IPS-NIHi7 (cell line): ENCODE measurements at regions not wholly inside any gene's neighbourhood (a gene's known extent, or its start where the extent isn't known, plus 50 kb on each side); places are given as distances from the start of the nearest gene placed in this dataset.
"Not testable (repeated sequence)": the region's sequence is repeated elsewhere in the genome, so short reads cannot be mapped to it uniquely, and the experiment has no call there.

ENCODE experiments used
- DNase-seq: peaks from one replicate; pipeline ENCODE4 v3.0.0; 2012; ENCODE audit warnings: mixed read lengths; ENCODE audit errors: extremely low spot score

DNA sequence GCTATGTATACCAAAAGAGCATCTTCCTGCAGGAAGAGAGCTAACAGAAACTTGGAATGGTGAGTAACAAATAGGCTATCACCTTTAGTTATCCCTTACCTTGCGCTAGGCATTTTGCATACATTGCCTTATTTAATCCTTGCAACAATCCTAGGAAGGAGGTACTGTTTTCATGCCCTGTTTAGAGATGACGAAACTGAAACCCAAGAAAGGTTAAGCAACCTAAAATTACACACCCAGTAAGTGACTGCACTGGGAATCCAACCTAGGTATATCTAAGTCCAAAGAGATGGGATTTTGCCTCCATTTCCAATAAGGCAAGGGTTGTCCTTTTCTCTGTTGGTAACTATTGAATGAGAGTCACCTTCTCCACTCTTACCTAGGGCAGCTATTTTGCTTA, 144.5 kb downstream of the TM2D1 start:
- no peak for DNase-seq

DNA sequence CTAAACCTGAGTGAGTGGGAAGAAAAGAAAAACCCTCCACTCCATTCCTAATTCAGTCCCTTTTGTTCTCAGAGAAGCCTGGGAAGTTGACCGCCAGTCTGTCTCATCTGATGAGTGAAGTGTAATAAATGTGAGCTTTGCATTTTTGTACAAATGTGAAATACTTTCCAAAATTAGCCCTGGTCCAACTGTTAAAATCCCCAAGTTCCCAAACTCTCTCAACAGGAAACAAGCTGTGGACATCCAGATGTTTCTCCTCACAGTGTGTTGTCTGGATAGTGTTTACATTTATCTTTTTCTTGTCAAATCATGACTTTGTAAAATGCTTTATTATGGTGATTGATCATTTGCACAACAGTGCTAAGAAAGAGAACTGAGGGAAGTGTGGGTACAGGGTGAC, 145.1 kb downstream of the TM2D1 start:
- DNase-seq, result no peak

DNA sequence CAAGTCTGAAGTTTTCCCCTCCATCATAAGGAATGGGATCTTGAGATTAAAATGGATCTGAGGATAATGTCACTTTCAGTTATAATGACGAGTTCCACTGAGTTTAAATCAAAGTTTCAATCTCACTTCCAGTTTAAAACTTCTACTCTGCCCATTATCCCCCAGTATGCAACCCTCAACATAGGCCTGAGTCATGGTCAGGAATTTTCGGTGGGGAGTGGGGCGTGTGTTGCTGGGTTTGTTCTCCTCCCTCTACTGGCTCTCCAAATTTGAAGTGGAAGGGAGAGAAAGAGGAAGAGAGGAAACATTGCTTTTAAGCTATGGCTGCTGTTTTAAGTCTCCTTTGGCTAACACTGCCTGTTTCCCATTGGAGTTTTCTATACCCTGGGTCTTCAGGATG, 152.9 kb downstream of the TM2D1 start:
- DNase-seq, result no peak

DNA sequence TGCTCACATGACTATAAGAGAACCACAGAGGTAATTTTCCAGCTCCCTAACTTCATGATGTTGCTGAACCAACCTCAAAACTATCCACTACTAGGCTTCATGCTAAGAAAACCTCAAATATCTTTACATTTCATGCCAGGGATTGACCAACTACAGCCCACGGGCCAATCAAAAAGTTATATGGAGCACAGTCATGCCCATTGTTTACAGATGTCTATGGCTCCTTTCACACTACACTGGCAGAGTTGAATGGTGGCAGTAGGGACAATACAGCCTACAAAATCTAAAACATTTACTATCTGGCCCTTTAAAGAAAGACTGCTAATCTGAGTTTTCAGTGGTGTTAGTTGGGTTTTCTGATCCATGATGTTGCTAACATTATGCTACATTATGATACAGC, 154.8 kb downstream of the TM2D1 start:
- DNase-seq, result no peak

GRCh38 chr1:61569303-61569621, 155.7 kb downstream of the TM2D1 start:
- no peak for DNase-seq

DNA sequence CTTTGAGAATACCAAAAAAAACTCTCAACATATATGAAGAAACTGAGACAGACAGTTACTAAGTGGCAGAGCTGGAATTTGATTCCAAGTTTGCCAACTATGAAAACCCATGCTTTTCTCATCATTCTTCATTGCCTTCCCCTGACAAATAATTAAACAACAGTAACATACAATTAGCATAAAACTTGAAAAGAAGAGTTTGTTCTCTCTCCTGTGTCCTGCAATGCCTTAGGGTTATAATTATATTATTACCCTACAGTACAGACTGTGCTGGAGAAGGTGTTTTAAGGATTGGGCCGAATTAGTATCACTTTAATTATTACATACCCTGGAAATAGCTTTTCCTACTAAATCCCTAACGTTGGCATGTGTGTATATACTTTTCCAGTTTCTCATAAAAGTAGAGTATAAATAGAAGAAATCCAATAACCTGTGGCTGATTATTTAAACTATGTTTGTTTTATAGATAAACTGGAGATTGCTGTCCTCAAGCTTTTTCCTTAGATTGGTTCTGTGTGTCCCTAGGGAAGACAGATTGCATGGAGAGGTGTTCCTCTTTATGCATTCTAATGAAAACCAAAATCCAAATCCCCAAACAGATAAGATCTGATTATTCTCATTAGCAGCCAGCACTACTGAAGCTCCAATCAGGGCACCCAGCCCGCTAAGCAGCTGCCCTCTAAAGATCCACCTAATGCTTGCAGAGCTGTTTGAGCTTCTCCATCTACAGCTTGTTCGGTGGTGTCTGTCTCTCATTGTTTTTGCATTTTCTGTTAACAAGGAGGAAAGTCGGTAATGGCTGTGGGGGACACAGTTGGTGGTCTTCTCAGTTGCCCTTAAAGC, 156.3 kb downstream of the TM2D1 start:
- DNase-seq, result no peak

DNA sequence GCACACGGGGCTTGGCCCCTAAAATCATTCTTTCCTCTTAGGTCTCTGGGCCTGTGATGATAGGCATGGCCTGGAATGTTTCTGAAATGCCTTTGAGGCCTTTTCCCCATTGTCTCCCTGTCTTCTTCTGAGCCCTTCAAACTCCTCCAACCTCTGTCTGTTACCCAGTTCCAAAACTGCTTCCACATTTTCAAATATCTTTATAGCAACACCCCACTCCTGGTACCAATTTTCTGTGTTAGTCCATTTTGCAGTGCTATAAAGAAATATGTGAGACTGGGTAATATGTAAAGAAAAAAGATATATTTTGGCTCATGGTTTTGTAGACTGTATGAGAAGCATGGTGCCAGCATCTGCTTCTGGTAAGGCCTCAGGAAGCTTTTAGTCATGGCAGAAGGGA, 158.8 kb downstream of the TM2D1 start:
- DNase-seq, result no peak

- no peak for DNase-seq
Observed at GRCh38 chr1:61563611-61564010, 161.3 kb downstream of the TM2D1 start.

- no peak for DNase-seq
Observed at GRCh38 chr1:61561666-61562065, 163.3 kb downstream of the TM2D1 start.

DNA sequence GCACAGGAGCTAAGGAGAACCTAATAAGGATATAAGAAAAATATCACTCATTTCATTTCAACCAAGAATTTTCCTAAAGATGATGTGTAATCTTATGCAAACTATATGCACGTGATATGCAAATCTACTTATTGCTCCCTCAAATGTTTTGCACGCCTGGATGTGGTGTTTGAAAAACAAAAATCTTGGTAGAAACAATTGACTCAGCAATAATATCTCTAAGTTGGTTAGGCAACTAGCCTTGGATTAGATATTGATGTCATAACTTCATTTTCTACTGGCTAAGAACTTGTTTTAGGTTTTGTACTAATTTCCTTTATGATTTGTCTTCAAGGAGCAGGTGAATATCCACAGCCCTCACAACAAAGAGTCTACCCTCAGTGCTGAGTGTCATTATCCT, 164.6 kb downstream of the TM2D1 start:
- DNase-seq, result no peak

DNA sequence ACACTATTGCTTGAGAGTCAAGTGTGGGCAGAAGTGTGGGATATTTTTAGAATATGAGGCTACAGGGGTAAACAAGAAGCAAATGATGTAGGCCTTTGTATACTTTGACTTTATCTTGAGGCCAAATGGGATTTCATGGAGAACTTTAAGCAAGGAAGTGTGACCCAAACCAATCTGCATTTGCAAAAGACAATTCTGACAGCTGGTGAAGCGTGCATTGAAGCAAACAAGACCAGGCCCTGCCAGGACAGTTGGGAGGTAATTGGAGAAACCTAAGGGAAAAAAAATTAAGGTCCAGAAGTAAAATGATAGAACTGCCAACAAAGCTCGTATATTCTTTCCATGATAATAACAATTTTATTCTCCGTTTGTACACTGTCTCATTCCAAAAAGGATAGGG, 168.3 kb downstream of the TM2D1 start:
- no peak for DNase-seq

DNA sequence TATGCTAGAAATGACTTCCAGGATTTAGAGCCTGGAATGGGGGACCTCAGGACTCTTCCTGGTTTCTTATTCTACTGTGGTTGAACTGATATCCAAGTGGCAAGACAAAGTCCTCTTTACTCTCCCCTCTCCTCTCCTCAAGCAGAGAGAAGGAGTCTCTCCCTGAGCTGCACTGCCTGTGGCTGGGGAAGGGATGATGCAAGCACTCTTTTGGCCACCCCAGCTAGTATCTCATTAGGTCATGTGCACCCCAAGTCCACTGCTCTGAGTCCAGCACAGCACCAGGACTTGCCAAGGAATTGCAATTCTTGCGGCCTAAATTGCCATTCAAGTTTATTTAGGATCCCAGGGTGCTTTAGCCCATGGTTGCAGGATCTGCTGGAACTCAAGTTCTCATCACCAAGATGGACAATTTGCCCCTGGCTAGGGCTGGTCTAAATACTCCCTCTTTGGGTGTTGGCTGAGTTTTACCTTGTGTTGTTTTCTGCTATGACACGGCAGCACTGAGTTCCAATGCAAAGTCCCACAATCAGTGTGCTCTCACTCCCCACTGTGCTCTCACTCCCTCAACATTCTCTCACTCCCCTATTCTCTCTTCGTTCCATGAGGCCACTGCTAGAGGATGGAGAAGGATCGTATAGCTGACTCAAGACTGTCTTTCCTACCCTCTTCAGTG, 172.2 kb downstream of the TM2D1 start:
- no peak for DNase-seq

GRCh38 chr1:61547302-61547701, 177.6 kb downstream of the TM2D1 start:
- peak; percentile 16 for DNase-seq

GRCh38 chr1:61544870-61545269, 180.1 kb downstream of the TM2D1 start:
- DNase-seq, result not testable (repeated sequence)

DNA sequence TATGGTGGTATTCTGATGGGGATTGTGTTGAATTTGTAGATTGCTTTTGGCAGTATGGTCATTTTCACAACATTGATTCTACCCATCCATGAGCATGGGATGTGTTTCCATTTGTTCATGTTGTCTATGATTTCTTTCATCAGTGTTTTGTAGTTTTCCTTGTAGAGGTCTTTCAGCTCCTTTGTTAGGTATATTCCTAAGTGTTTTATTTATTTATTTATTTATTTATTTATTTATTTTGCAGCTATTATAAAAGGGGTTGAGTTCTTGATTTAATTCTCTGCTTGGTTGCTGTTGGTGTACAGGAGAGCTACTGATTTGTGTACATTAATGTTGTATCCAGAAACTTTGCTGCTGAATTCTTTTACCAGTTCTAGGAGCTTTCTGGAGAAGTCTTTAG, 181.4 kb downstream of the TM2D1 start:
- not testable (repeated sequence) for DNase-seq

- no peak for DNase-seq
Observed at GRCh38 chr1:61539720-61540462, 185.1 kb downstream of the TM2D1 start.

DNA sequence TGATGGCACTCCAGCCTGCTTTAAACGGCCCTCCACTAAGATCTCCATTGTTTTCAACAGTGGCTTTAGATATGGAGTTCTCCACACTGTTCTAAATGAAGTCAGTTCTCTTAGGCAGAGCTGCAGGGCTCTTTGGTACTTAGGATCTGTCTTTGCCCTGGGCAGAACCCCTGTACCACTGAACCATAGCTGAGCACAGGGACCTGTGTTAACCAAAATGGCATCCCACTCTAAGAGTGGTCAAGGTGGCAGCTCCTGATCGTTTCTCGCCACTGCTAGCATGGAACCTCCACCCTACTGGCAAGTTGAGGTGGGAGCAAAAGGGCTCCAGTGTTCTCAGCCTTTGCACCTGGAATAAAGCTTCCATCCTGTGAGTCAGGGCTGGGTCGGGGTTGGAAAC, 186.7 kb downstream of the TM2D1 start:
- DNase-seq, result no peak

- no peak for DNase-seq
Observed at GRCh38 chr1:61536174-61537108, 188.5 kb downstream of the TM2D1 start.

- no peak for DNase-seq
Observed at GRCh38 chr1:61534847-61535246, 190.1 kb downstream of the TM2D1 start.

DNA sequence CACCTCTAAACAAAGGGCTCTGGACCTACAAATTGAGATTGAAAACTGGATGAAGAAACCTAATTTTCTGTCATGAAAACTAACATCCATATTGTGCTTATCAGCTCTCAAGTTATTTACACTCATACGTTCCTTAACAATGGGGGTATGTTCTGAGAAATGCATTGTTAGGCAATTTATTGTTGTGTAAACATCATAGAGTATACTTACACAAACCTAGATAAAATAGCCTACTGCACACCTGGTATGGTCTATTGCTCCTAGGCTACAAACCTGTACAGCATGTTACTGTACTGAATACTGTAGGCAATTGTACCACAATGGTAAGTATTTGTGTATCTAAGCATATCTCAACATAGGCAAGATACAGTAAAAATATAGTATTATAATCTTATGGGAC, 191.4 kb downstream of the TM2D1 start:
- DNase-seq, result no peak

- DNase-seq, result no peak
Observed at GRCh38 chr1:61531716-61532115, 193.2 kb downstream of the TM2D1 start.
